Activated naive CD8-positive, alpha-beta T cell treated with anti-CD3 and anti-CD28 coated beads for 36 hours (primary cell): ENCODE measurements at regions not wholly inside any gene's neighbourhood (a gene's known extent, or its start where the extent isn't known, plus 50 kb on each side); places are given as distances from the start of the nearest gene placed in this dataset.

Experiments used
- DNase-seq: peaks from one replicate; pipeline ENCODE4 v3.0.0; 2021
- H3K27ac Mint-ChIP-seq: one replicate; pipeline ENCODE4 v1.8.0; 2022; ENCODE audit warnings: mild to moderate bottlenecking, moderate library complexity, mixed read lengths
- H3K27me3 Mint-ChIP-seq: one replicate; pipeline ENCODE4 v1.8.0; 2022; ENCODE audit warnings: mild to moderate bottlenecking, mixed read lengths
- H3K36me3 Mint-ChIP-seq: one replicate; pipeline ENCODE4 v1.8.0; 2021; ENCODE audit warnings: mild to moderate bottlenecking, mixed read lengths
- H3K4me1 Mint-ChIP-seq: one replicate; pipeline ENCODE4 v1.8.0; 2021; ENCODE audit warnings: mixed read lengths
- H3K4me3 Mint-ChIP-seq: one replicate; pipeline ENCODE4 v1.8.0; 2022; ENCODE audit warnings: mild to moderate bottlenecking, moderate library complexity, mixed read lengths
- H3K9me3 Mint-ChIP-seq: one replicate; pipeline ENCODE4 v1.8.0; 2022; ENCODE audit warnings: mixed read lengths

DNA sequence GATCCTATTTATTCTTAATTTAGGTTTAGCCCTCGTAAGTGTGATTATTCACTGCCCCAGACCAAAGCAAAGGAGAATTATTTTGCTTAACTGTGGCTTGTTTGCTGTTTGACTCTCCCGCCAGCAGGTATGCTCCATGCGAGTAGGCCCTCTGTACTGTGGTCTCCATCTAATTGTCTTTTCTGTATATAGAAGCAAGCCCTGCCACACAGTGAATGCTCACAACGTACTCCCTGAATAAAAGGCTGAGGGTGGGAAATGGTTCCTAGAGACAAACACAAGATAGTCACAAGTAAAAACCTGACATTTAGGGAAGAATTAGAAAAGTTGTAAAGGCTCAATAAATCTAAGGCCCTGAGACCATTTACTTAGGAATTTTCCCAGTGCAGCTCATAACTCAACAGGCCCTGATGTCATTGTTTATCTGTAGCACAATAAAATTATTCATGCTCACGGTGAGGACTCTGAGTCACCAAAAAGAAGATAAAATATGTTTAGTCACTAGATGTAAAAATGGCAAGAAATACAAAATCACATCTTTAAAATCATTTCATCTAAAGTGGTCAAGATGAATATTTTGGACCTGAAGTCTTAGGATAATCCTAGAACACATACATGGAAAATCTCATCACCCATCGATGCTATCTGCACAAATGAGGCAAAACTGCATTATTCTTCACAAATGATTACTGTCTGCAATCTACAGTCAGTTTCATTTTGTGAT, 473.2 kb downstream of the ENC1 start:
- Mint-ChIP-seq H3K9me3 (no peaks in the 10 kb centered on the region), H3K36me3 (no peaks in the 10 kb centered on the region), H3K27me3 (peaks cover 3% of the 10 kb centered on the region), H3K4me1 (no peaks in the 10 kb centered on the region), H3K27ac (no peak overlapping the region), H3K4me3 (no peak overlapping the region)
- no peak for DNase-seq

DNA sequence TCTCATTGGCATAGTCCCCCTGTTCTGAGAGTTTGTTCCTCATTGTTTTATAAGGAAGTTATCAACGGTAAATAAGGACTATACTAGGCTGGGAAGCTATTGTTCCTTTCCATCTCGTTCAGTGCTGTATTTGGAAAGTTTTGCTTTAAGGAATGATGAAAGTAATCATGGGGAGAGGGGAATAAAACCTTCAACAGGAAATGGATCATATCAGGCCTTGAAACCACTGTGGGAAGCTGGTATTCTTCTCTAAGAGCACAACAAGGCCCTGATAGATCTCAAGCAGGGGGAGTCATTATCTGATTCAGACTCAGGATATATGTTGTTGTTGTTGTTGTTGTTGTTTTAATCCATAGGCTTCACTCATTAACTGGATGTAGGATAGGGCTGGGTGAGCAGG, 474.5 kb downstream of the ENC1 start:
- no peak for DNase-seq
- peaks cover 3% of the 10 kb centered on the region for H3K27me3 Mint-ChIP-seq
- no peak overlapping the region for H3K27ac Mint-ChIP-seq
- no peak overlapping the region for H3K4me3 Mint-ChIP-seq
- H3K9me3 Mint-ChIP-seq, result no peaks in the 10 kb centered on the region
- no peaks in the 10 kb centered on the region for H3K36me3 Mint-ChIP-seq
- no peaks in the 10 kb centered on the region for H3K4me1 Mint-ChIP-seq

DNA sequence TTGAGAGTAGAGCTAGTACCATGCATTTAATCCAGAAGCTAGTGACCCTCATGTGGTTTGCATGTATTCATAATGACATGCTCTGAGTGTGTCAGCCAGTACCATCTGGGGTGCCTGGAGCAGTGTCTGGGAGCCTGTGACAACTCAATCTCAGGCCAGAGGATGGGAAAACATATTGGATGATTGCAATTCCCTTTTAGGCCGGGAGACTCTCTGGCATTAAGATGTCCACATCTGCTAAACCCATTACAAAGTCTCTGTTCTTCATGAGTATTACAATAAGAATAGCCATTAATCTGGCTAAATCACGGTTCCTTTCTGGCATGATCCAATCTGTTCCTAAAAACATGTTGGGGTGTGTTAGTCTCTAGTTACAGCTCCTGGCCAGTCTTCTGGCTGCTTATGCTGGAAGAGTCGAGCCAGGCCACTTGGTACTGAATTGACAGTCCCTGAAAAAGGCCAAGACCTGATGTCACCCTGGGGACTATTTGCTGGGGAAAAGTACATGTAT, 475.7 kb downstream of the ENC1 start:
- H3K36me3 Mint-ChIP-seq, result no peaks in the 10 kb centered on the region
- no peaks in the 10 kb centered on the region for H3K4me1 Mint-ChIP-seq
- no peak overlapping the region for H3K4me3 Mint-ChIP-seq
- H3K27ac Mint-ChIP-seq, result no peak overlapping the region
- no peak for DNase-seq
- peaks cover 3% of the 10 kb centered on the region for H3K27me3 Mint-ChIP-seq
- no peaks in the 10 kb centered on the region for H3K9me3 Mint-ChIP-seq

DNA sequence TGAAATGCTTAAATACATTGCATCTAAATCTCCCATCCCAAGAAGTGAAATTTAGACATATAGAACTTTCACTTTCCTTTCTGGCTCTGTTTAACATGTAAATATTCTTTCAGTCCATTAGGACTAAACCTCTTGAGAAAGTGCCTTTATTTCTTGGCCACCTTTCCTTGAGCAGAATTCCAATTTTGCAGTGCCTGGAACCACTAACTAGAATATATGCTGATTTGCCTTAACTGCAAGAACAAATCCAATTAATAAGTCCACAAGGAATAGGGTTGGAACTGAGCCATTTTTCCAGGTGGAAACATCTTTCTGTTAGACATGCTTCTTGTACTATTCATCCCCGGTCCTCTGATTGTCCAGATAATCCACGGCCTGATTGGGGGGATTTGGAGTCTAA, 478.0 kb downstream of the ENC1 start:
- H3K9me3 Mint-ChIP-seq, result no peaks in the 10 kb centered on the region
- no peaks in the 10 kb centered on the region for H3K36me3 Mint-ChIP-seq
- no peaks in the 10 kb centered on the region for H3K4me1 Mint-ChIP-seq
- H3K27ac Mint-ChIP-seq, result no peak overlapping the region
- no peak for DNase-seq
- H3K4me3 Mint-ChIP-seq, result no peak overlapping the region
- H3K27me3 Mint-ChIP-seq, result peaks cover 12% of the 10 kb centered on the region

DNA sequence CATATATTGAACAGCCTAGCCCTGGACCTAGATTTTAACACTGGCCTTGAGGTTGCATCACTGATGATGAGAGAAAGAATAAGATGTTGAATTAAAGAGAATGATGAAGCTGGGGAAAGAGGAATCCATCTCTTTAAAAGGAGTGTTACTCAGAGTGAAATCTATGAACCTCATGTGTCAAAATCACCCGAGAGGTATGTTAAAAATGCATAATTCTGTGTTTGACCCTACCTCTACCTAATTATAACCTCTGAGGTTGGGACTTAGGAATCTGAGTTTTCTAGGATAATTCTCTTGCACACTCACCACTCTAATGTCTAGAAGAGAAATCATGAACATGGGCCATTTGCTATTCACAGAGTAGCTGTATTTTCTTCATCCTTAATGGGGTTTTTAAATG, 479.4 kb downstream of the ENC1 start:
- no peak overlapping the region for H3K27ac Mint-ChIP-seq
- no peaks in the 10 kb centered on the region for H3K4me1 Mint-ChIP-seq
- H3K27me3 Mint-ChIP-seq, result peaks cover 12% of the 10 kb centered on the region
- DNase-seq, result no peak
- no peaks in the 10 kb centered on the region for H3K36me3 Mint-ChIP-seq
- H3K9me3 Mint-ChIP-seq, result no peaks in the 10 kb centered on the region
- no peak overlapping the region for H3K4me3 Mint-ChIP-seq

DNA sequence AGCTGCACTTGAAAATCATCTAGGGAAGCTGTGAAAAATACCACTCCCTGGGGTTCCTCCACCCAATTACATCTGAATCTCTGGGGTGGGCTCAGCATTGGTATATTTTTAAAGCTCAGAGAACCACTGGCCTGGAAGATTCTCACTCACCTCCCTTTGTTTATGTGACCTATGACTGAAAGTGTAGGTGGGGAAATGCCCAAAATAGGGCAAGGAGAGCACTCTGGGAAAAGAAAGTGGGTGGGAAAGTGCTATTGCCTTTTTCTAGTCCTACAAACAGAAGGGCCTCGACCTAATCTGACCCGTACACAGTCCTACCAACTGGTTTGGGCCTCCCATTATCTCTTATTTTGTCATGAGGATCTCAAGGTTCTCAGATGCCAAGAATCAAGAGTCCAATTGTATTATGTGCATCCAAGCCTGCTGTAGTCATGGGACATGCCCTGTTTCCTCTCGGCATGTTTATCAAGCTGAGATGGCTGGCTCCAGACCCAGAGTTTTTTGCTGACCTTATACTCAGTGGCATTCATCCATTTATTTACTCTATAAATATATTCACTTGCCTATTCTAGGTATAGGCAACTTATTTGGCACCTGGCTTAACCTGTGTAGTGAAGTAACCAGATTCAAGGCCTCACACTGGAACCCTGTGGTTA, 483.7 kb downstream of the ENC1 start:
- H3K36me3 Mint-ChIP-seq, result no peaks in the 10 kb centered on the region
- H3K9me3 Mint-ChIP-seq, result no peaks in the 10 kb centered on the region
- DNase-seq, result no peak
- H3K27me3 Mint-ChIP-seq, result peaks cover 15% of the 10 kb centered on the region
- H3K27ac Mint-ChIP-seq, result no peak overlapping the region
- no peaks in the 10 kb centered on the region for H3K4me1 Mint-ChIP-seq
- H3K4me3 Mint-ChIP-seq, result no peak overlapping the region

DNA sequence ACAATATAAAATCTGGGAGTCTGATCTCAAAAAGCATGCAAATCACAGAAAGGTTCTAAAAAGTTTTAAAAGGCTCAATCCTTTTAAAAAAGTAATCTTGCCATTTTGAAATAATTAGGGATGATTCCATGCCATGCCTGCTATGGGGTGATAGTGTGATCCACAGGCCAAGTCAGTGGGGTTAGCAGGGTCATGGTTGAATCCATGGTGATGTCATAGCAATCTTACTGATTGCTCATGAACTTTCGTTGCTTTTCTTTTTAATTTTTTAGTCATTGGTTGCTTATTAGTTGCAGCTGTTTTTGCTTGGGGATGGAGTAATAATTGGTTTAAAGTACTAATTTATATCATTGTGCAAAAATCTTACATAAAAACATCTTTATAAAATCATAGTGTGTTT, 485.0 kb downstream of the ENC1 start:
- no peaks in the 10 kb centered on the region for H3K4me1 Mint-ChIP-seq
- H3K27ac Mint-ChIP-seq, result no peak overlapping the region
- no peaks in the 10 kb centered on the region for H3K36me3 Mint-ChIP-seq
- no peaks in the 10 kb centered on the region for H3K9me3 Mint-ChIP-seq
- no peak for DNase-seq
- H3K27me3 Mint-ChIP-seq, result peaks cover 21% of the 10 kb centered on the region
- H3K4me3 Mint-ChIP-seq, result no peak overlapping the region

DNA sequence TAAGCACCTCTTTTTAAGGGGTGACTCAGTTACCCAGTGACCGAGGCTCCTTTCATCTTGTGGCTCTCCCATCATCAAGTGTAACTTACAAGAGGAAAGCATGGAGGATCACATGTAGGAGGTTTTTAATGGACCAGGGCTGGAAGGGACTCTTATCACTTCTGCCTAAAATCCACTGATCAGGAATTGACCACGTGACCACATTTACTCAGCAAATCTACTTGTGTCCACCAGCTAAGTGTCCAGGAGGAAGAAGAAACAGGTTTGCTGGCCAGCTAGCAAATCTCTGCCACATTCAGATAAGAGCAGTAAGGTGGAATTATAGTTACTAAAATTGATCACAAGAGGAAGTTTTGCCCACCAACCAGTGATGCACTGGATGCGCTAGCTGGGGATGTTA, 486.0 kb downstream of the ENC1 start:
- H3K27me3 Mint-ChIP-seq, result peaks cover 21% of the 10 kb centered on the region
- H3K4me1 Mint-ChIP-seq, result no peaks in the 10 kb centered on the region
- no peaks in the 10 kb centered on the region for H3K9me3 Mint-ChIP-seq
- no peak overlapping the region for H3K27ac Mint-ChIP-seq
- no peak for DNase-seq
- no peaks in the 10 kb centered on the region for H3K36me3 Mint-ChIP-seq
- H3K4me3 Mint-ChIP-seq, result no peak overlapping the region

DNA sequence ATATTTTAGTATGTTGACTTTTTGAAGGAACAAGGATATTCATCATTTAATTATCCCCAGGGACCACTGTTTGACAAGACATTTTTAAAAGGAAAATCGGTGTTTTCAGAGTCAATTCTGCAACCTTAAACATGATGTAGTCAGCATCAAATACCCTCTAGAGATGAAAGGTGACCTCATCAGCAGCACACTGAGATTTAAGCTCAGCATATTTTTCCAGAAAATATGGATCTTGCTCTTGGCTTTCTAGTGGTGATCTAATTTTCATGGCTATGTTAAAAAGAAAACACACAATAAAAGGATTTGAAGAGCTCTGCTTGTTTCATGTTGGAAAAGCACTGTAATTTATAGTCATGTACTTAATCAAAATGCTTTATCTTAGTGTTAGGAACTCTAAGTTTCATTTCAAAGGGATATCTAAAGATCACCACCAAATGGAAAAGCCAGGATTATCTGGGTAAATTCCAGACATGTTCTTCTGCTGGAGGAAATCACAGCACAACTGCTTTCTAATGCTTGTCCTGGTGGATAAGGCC, 487.2 kb downstream of the ENC1 start:
- Mint-ChIP-seq H3K4me1 (no peaks in the 10 kb centered on the region), H3K27ac (no peak overlapping the region)

DNA sequence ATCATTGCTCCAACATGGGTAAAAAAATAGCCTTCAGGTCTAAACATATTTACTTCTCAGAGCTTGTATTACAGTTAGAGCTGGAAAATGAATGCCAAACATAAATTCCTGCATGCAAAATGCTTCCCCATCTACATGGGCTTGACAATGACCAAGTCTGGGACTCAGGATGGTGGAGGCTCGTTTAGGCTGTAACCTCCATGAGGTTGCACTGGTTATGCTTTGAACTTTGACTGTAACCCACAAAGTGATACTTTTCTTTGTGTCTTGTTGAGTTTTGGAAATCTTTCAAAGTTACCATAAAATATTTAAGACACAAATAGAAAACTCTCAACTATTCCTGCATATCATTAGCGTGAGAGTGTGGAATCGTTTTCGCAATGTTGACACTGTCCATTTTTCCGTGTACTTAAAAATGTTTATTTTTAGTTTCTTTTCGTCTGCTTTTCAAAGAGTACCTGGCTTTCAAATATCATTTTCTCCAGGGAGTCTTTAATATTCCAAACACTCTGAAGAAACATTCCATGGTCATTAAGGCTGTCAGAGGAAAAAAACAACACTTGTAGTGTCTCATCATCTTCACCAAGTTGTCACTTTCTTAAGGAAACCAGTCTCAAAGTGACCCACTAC, 487.8 kb downstream of the ENC1 start:
- Mint-ChIP-seq H3K27ac (no peak overlapping the region), H3K9me3 (no peaks in the 10 kb centered on the region), H3K36me3 (no peaks in the 10 kb centered on the region), H3K4me3 (no peak overlapping the region), H3K27me3 (peaks cover 12% of the 10 kb centered on the region), H3K4me1 (no peaks in the 10 kb centered on the region)
- DNase-seq, result no peak

More for the DNA sequence above, 487.2 kb downstream of the ENC1 start:
- no peak for DNase-seq
- Mint-ChIP-seq H3K36me3 (no peaks in the 10 kb centered on the region), H3K27me3 (peaks cover 16% of the 10 kb centered on the region), H3K9me3 (no peaks in the 10 kb centered on the region), H3K4me3 (no peak overlapping the region)

DNA sequence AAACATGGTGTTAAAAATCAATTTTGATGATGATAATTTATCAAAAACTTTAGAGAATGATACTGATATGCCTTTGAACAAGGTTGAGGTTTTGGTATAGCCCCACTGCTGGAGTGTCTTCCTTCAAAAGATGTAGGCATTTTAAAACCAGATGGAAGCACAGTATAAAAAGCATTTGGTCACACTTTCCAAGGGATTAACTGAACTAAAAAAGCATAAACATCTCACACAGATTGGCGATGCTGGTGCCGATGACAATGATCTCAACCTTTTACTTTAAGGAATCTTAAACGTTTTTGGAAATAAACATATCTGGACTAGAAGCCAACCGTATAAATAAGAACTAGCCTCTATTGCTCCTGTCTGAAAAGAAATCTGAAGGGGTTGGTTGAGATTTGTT, 488.4 kb downstream of the ENC1 start:
- no peak overlapping the region for H3K4me3 Mint-ChIP-seq
- no peaks in the 10 kb centered on the region for H3K36me3 Mint-ChIP-seq
- H3K9me3 Mint-ChIP-seq, result no peaks in the 10 kb centered on the region
- H3K27me3 Mint-ChIP-seq, result peaks cover 12% of the 10 kb centered on the region
- DNase-seq, result no peak
- H3K27ac Mint-ChIP-seq, result no peak overlapping the region
- no peaks in the 10 kb centered on the region for H3K4me1 Mint-ChIP-seq

DNA sequence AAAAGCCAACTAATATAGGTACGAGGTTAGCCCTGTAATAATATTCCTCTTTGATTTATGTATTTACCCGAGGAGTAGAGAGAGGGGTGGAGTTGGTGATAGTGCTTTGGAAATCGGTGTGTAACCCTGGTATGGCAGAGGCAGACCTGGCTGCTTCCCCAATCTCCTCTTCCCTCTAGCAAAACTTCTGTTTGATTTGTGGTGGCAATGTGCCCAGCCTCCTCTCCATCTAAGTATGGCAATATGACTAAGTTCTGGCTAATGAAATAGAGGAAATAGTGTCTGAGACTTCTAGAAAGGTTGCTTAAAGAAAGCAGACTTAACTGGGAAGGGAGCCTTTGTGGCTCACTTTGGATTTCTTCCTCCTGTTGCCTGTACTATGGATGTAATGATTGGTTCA, 491.1 kb downstream of the ENC1 start:
- H3K36me3 Mint-ChIP-seq, result no peaks in the 10 kb centered on the region
- H3K9me3 Mint-ChIP-seq, result no peaks in the 10 kb centered on the region
- H3K4me3 Mint-ChIP-seq, result no peak overlapping the region
- DNase-seq, result no peak
- H3K27me3 Mint-ChIP-seq, result peaks cover 12% of the 10 kb centered on the region
- no peak overlapping the region for H3K27ac Mint-ChIP-seq
- no peaks in the 10 kb centered on the region for H3K4me1 Mint-ChIP-seq

DNA sequence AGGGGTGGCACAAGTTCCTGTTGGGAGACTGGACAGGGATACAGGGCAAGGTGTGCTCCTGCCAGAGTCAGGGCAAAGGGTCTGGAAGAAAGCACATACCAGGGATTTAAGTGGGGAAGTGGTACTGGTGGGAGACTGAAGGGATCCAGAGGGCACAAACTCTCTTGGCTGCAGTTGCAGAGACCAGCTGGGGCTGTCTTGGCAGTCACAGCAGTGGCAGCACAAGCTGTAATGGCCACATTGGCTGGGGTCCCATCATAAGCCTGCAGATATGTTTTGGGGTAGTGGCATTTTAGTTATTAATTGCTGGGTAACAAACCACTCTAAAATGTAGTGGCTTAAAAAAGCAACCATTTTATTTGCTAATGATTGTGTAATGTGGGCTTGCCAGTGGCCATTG, 492.2 kb downstream of the ENC1 start:
- no peaks in the 10 kb centered on the region for H3K9me3 Mint-ChIP-seq
- H3K4me1 Mint-ChIP-seq, result no peaks in the 10 kb centered on the region
- H3K4me3 Mint-ChIP-seq, result no peak overlapping the region
- peaks cover 10% of the 10 kb centered on the region for H3K27me3 Mint-ChIP-seq
- no peak overlapping the region for H3K27ac Mint-ChIP-seq
- no peak for DNase-seq
- no peaks in the 10 kb centered on the region for H3K36me3 Mint-ChIP-seq

DNA sequence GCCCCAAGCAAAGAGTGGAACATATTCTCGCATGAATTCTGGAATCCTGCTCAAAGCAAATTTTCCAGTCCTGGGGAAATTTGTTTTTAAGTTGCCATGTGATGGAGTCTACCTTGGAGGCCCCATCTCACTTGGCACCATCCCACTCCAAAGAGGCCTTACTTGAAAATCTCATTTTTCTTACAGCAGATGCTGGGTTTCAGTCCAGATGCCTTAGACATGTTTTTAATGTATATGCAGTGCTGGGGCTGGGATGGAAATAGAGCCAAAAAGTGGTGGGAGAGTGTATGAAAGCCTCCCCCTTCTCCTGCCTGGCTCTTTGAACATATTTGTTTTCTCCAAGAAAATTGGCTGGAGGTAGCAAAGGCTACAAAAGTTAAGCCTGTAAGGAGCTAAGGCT, 493.7 kb downstream of the ENC1 start:
- no peaks in the 10 kb centered on the region for H3K36me3 Mint-ChIP-seq
- peaks cover 10% of the 10 kb centered on the region for H3K27me3 Mint-ChIP-seq
- no peaks in the 10 kb centered on the region for H3K9me3 Mint-ChIP-seq
- H3K4me1 Mint-ChIP-seq, result no peaks in the 10 kb centered on the region
- no peak overlapping the region for H3K27ac Mint-ChIP-seq
- no peak for DNase-seq
- H3K4me3 Mint-ChIP-seq, result no peak overlapping the region

DNA sequence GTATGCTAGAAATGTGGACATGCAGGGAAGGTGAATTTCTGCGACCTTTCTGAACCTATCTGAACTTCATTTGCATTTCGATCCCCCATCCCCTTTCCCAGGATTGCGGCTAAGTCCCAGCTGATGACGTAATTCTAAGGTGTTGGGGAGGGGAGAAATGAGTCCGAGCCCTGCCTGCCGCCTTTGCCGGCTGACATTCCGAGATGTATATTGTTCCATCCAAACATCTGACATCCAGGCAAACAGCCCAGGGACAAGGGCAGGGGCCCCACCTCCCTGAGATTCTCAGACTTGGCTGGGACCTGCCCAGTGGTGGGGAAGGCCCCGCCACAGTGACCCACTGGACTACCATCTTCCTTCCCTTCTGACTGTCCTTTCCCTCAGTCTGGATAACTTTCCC, 494.6 kb downstream of the ENC1 start:
- no peak for DNase-seq
- H3K9me3 Mint-ChIP-seq, result no peaks in the 10 kb centered on the region
- no peak overlapping the region for H3K4me3 Mint-ChIP-seq
- H3K27me3 Mint-ChIP-seq, result peaks cover 11% of the 10 kb centered on the region
- no peaks in the 10 kb centered on the region for H3K4me1 Mint-ChIP-seq
- no peaks in the 10 kb centered on the region for H3K36me3 Mint-ChIP-seq
- no peak overlapping the region for H3K27ac Mint-ChIP-seq
